Fibroblast of mammary gland (primary cell): ENCODE measurements at regions not wholly inside any gene's neighbourhood (a gene's known extent, or its start where the extent isn't known, plus 50 kb on each side); places are given as distances from the start of the nearest gene placed in this dataset.
A peak's percentile ranks its signal among the peaks of the same experiment; 100 is the strongest.

Experiments used
- DNase-seq: peaks from one replicate; pipeline ENCODE4 v3.0.0-alpha.2; 2010; ENCODE audit warnings: low read depth
- H3K4me3 ChIP-seq: 2 replicates; pipeline ENCODE4 v1.5.1; 2011; ENCODE audit warnings: low read depth, mild to moderate bottlenecking, low read length, moderate library complexity; ENCODE audit not compliant: control insufficient read depth
- CTCF ChIP-seq: conservative IDR thresholded peaks from 2 replicates; pipeline ENCODE4 v1.5.1; 2011; ENCODE audit warnings: low read depth, low read length, inconsistent platforms; ENCODE audit not compliant: control insufficient read depth, insufficient read depth

GRCh38 chr14:42554091-42554490, 947.4 kb downstream of the LRFN5 start:
- H3K4me3 ChIP-seq = no peak overlapping the region
- no peak for TF ChIP-seq CTCF
- DNase-seq = no peak

- DNase-seq = no peak
- TF ChIP-seq CTCF = no peak
- no peak overlapping the region for H3K4me3 ChIP-seq
Observed at GRCh38 chr14:42550310-42550709, 943.6 kb downstream of the LRFN5 start.

- H3K4me3 ChIP-seq = no peak overlapping the region
Observed at GRCh38 chr14:42548349-42548748, 941.7 kb downstream of the LRFN5 start.

GRCh38 chr14:42545636-42546035, 939.0 kb downstream of the LRFN5 start:
- TF ChIP-seq CTCF = no peak
- no peak for DNase-seq
- no peak overlapping the region for H3K4me3 ChIP-seq

More at GRCh38 chr14:42548349-42548748, 941.7 kb downstream of the LRFN5 start:
- no peak for DNase-seq
- TF ChIP-seq CTCF = no peak

GRCh38 chr14:42541535-42542001, 934.9 kb downstream of the LRFN5 start:
- TF ChIP-seq CTCF = no peak
- peak; percentile 90 for DNase-seq
- no peak overlapping the region for H3K4me3 ChIP-seq

- no peak for TF ChIP-seq CTCF
- no peak overlapping the region for H3K4me3 ChIP-seq
- DNase-seq = no peak
Observed at GRCh38 chr14:42535397-42535796, 928.7 kb downstream of the LRFN5 start.

GRCh38 chr14:42533476-42533875, 926.8 kb downstream of the LRFN5 start:
- H3K4me3 ChIP-seq = no peak overlapping the region
- no peak for TF ChIP-seq CTCF
- no peak for DNase-seq
